ENCODE measurements at regions not wholly inside any gene's neighbourhood (a gene's known extent, or its start where the extent isn't known, plus 50 kb on each side); places are given as distances from the start of the nearest gene placed in this dataset.

DNA sequence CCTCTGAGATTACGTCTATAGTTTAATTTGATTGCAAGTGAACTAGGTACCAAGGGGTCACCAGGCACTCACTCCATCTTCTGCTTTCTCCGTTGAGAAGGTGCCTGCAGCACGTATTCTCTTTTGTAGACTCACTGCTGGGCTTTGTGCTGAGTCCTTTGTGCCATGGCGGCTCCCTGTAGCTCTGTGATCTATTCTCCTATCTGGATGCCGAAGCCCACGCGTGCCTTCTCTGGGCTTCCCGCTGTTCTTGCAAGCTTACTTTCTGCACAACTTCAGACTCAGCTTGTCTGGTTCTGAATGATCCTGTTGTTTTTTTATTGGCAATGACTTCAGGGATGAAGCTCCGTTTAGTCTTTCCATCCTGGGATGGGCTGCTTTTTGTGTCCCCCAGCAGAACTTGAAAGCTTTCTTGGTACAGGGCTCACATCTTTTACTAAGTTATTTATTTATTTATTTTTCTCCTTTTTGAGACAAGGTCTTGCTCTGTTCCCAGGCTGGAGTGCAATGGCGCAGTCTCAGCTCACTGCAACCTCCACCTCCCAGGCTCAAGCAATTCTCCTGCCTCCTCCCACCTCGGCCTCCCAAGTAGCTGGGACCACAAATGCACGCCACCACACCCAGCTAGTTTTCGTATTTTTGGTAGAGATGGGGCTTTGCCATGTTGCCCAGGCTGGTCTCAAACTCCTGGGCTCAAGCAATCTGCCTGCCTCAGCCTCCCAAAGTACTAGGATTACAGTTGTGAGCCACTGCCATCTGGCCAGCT lies 100.9 kb upstream of the NKX1-1 start:
- DNase-seq = no peak

DNA sequence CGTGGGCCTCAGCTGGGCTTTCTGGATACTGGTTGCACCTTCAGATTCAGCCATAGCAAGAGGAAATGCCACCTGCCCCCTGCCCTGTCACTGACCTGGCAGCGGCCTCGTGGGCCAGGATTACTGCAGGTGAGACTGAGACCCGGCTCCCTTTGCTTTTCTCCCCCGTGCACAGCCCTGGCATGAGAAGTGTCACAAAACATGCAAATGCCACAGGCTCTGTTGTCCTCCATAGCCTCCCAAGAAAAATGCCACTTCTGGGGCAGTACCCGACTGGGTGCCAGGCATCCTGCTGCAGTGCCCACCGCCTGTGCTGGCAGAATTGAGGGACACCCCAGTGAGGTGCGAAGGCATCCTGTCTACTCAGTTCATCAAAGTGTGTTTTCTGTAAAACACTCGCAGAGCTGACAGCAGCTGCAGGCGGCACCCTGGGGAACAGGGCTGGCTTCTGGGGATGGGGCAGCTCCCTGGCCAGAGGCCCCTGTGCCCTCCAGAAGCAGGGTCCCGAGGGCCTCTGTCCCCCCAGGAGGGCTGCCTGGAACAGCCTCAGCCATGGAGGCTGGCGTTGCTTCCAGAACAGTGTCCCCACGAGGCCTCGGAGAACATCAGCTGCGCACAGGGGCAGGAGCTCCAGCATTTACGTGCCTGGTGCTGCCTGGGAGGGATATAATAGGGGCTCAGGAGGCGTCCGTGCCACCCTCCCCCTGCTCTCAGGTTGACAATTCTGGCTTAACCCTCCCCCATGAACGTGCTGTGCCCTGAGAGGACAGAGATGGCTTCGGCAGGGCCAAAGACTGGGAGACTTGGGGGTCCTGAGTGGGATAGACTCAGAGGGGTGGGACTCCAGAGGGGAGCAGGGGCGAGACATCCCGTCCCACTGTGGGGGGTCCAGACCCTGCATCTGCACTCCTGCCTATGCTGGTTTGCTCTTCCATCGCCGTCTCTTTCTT lies 99.5 kb upstream of the NKX1-1 start:
- DNase-seq = no peak

DNA sequence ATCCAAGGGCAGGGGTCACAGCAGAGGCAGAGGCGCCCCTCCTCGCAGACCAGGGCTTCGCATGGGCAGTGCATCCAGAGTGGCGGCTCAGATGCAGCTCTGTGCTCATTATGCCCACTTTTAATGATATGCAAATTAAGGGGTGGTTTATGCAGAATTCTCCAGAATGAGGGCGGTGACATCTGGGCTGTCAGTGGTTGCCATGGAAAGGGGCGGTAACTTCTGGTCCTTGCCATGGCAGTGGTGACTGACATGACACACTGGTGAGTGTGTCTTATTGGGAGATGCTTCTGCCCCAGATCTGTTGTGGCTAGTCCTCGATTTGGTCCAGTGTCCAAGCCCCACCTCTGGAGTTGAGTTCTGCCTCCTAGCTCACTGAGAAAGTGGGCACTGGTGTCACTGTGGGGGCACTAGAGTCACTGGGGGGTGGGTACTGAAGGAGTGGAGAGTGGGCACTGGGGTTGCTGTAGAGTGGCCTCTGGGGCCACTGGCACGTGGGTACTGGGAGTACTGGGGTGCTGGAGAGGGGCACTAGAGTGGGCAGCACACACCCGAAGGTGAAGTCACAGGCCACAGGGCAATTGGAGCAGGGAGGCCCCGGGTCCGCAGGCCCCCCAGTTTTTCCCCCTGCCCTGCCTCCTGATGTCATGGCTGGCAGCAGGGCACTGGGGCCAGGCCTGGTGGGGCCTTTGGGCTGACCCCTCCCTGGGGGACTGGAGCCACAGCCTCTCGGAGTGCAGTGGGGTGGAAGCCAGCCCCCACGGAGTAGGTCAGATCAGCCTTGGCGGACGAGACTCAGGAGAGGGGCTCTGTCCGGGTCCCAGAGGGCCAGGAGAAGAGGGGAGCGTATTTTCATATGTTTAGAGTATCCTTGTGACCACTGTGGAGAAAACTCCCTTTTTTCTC lies 98.6 kb upstream of the NKX1-1 start:
- no peak for DNase-seq

DNA sequence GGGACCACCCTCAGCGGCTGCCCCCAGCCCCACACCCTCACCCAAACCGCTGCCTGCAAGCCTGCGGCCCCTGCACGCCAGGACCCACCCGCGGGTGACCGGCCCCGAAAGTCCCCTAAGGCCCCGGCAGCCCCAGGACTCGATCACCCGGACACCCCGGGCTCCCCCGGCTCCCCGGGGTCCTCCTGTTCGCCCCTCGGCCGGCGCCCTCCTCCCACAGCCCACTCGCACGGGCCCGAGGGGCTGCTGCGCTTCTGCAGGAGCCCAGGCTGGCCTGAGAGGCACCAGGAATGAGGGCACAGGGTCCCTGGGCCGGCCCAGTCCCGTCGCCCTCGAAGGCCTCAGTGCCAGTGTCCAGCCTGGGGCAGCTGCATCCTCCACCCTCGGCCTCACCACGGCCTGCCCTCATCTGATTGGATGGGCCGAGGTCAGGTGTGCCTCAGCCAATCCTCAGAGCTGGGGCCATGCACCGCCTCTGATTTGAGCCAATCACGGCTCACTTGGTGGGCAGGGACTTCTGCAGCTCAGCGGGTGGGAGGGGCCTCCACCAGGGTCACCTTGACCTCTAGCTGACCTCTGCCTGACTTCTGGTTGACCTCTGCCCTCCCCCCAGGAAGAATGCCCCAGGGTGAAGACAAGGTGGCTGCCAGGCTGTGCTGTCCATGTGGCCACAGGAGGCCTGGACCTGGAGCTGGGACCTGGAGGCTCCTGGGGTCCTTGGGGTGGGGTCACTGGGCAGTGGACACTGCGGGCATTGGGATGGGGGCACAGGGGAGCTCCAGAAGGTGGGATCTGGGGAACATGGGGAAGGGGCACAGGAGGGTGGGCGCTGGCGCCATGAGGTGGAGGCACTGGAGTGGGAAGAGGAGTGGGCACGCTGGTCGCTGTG lies 97.6 kb upstream of the NKX1-1 start:
- DNase-seq = no peak

DNA sequence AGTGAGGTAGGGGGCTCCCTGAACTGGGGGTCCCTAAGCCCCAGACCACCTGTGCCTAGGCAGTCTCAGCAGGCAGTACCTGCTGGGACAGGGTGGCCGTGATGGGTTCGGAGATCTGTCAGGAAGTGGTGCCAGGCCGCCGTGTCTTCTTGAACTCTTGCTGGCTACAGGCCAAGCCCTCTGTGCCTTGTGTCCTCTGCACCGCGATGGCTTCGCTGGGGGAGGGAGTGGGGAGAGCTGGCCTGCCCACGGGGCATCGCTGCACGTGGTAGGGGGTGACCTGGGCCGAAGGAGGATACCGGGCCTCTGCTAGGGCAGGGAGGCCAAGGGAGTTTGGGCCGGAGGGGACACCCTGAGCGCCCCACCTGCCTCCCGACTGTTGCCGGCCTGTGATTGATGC lies 96.7 kb upstream of the NKX1-1 start:
- DNase-seq = peak; percentile 29

DNA sequence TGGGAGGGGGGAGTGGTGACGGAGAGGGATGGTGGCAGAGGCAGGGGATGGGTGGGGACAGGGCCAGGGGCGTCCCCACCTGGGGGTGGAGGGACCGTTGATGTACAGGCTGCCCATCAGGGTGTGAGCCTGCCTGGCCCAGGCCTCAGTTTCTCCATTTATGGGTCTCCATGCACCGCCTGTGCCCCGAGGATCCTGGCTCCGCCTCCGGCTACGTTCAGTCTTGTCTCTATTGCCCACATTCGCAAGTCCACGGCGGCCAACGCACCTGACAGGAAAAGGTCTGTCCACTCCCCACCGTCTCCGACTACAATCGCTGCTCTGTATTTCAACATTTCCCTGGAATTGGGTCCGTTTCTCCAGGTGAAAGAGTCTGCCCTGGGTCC lies 96.3 kb upstream of the NKX1-1 start:
- no peak for DNase-seq

DNA sequence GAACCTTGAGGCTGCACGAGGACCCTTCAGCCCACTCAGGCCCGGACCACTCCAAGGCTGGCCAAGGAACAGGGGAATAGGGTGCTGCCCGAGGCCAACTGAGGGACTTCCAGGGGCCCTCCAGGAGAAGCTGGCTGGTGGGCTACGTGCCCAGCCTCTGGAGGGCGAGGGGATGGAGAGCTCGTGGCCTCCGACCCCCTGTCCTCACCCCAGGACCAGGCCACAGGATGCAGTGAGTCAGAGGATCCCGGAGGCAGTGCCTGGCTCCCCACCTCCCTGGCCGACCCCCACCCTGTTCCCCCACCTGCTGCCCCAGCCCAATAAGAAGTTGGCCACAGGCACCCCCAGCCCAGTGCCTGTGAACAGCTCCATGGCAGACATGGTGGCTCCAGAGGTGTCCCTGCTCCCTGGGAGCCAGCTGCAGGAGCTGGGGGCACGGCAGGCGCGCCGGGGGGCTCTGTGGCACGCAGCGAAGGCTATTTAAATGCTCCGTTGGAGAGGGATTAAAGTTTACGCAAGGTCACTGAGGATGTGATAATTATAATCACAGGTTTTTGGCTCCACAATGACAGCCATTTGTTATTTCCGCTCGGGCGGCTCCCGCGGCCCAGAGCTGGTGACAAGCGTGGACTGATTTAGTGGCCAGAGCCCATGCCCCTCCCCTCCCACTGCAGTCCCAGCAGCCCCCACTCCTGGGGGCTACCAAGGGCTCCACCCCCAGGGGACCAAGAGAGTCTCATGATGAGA lies 95.7 kb upstream of the NKX1-1 start:
- no peak for DNase-seq

DNA sequence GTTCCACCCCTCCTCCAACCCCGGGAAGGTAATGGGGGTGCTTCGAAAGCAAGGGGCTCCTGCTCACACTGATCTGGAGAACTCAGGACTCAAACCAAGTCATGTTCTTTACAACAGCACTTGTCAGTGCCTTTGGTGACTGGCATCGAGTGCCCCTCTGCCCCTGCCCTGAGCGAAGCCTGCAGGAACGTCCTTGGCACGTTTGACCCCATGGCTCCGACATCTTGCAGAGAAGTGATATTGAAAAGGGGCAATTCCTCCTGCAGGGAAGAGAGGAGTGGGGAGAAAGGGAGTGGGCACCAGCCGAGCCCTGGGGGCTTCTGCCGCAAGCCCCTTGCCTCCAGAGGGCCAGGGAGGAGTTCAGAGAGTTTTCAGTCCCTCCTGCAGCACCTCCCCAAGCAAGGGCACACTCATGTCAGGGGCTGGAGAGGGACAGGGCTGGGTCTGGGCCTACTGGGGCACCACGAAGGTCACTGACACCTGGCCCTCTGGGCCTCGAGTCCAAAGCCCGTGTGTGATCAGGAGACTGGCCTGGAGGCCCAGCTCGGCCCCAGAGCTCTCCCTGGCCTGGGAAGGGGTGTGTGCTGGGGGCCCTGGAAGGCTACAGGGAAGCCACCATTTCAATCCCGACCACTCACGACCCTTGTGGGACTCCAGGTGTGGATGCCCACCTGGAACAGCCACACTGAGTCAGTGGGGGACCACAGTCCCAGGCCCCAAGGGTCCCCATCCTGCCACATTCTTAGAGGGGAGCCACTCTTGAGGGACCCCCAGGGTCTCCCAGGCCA lies 94.9 kb upstream of the NKX1-1 start:
- no peak for DNase-seq

DNA sequence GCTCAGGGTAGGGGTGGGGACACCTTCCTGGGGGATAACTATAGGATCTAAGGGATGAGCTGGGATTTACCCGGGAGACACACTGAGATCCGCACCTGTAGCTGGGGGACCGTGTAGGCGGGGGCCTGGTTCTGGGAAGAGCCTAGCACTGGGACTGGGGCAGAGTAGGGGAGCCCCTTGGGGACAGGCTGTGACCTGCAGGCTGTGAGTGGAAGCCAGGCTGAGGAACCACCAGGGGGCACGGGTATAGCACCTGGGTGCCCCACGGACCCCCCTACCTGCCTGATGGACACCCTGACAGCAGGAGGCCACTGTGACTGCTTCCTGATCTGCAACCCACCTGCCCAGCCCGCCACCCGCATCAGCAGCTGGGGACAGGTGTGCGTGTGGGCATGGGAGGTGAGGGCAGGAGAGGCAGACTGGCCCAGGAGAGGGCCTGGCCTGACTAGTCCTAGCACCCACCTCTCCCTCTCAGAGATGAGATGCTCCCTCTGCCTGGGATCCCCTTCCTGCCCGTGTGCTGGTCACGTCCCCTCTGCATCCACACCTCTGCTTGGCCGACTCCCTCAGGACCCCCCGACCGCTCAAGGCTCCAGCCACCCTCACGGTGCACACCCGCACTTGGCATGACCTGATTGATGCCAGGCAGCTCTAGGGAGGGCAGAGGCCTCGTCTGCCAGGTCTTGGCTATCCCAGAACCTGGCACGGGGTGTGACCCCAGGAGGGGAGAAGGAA lies 94.2 kb upstream of the NKX1-1 start:
- DNase-seq = no peak

DNA sequence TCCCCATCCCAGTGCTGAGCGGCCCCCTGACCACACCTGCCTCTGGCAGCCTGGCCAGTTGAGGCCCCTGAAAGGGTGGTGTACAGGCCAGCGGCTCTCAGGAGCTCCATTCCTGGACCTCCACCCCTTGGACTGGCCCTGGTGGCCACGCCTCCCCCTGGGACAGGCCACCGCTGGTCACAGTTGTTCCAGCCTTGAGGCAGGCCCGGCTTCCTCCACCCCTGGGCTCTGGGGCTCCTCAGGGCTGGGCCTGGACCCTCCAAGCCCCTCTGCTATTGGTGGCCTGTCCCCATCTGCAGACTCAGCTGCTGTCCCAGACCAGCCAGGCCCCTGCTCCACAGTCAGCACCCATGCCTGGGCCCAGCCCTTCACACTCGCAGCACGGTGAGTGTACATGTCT lies 93.2 kb upstream of the NKX1-1 start:
- DNase-seq = no peak

DNA sequence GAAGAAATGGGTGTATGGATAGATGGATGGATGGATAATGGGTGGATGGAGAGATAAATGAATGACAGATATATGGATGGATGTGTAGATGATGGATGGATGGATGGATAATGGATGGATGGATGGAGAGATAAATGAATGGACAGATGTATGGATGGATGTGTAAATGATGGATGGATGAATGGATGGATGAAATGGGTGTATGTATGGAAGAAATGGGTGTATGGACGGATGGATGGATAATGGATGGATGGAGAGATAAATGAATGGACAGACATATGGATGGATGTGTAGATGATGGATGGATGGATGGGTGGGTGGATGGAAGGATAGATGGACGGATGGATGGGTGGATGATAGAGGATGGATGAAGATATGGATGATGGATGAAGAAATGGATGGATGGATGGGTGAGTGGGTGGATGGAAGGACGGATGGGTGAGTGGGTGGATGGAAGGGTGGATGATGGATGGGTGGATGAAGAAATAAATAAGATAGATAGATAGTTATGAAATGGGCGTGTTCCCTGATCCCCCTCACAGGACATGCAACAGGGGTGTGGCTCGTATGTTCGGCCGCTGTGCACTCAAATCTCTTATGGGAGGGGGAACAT lies 91.1 kb upstream of the NKX1-1 start:
- DNase-seq = no peak

DNA sequence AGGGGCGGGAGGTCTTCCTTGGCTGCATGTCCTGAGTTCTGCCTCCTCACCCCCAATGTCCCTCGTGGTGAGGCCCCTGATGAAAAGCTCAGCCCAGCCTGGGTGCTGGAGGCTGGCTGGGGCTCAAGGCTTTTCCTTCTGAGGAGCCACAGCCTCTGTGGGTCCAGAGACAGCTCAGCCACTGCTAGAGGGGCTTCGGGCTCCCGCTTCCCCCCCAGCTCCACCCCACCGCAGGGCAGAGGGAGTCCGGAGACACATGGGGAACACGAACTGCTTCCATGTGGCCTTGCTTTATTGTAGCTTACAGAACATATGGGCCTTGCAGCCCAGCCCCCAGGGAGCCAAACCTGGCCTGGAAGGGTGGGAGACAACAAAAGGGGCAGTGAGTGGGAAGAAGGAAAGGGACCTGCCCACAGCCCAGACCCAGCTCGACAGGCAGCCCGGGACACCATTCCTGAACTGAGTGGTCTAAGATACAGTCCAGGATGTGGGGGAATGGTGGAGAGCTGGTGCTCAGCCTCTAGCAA lies 89.9 kb upstream of the NKX1-1 start:
- no peak for DNase-seq

DNA sequence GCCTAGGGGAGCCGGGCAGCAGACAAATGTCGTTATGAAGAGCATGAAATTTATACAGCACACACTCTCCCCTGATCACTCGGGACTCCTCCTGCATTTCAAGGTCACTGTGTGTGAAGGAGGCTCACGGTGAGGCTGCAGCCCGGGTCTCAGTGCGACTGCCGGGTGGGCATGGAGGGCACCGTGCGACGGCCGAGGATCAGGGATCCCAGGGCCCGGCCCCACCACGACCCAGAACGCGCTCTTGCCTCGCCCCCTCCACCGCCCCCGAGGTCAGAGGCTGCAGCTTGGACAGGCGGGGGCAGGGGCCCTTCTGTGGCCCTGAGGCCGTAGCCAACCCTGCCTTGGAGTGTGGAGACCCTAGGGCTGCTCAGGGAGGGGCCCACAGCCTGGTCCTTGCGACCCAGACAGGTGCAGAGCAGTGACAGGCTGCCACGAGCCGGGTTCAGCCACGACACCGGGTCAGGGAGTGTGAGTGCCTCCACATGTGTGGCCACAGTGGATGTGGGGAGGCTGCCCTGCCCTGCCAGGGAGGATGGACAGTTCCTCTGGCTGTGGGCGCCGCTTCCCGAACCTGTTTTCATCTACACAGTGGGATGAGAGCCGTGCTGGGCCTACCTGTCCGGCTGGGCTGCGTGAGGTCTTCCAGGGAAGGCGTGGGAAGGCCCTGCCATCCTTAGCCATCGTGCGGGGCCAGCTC lies 89.3 kb upstream of the NKX1-1 start:
- no peak for DNase-seq

DNA sequence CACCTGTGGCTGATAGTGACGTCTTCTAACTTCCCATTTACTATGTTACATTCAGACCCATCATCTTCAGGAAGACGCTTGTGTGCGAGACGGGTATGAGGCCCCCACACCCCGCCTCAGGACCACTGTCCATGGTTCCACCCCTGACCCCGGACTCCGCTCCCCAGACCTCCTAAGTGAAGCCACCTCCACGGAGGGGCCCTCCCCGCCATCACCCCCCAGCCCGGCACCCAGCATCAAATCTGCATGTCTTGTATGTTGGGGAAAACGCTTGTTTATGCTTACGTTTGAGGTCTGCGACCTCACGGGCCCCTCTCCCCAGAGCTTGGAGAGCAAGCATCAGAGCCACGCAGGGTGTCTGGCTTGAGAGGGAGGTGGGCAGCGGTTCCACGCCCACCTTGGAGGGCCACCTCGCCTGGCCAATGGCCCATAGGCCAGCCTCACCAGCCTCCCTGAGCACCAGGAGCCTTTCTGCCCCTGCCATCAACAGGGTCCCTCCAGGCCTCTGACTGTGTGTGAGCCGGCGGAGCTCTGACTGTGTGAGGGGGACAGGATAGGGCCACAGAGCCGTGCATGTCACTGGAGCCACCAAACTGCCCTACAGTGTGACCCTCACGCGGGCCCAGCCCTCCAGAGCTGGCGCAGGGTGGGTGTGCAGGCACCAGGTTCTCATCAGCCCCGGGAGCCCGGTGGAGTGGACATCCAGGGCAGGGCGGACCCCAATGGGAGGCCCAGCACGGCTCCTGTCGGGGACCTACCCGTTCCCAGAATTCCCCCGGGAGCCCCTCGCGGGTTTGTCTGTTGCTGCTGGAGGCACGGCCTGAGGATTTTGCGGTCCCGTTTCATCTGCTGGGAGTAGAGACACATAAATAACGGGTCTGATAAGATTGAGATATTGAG lies 88.4 kb upstream of the NKX1-1 start:
- no peak for DNase-seq

DNA sequence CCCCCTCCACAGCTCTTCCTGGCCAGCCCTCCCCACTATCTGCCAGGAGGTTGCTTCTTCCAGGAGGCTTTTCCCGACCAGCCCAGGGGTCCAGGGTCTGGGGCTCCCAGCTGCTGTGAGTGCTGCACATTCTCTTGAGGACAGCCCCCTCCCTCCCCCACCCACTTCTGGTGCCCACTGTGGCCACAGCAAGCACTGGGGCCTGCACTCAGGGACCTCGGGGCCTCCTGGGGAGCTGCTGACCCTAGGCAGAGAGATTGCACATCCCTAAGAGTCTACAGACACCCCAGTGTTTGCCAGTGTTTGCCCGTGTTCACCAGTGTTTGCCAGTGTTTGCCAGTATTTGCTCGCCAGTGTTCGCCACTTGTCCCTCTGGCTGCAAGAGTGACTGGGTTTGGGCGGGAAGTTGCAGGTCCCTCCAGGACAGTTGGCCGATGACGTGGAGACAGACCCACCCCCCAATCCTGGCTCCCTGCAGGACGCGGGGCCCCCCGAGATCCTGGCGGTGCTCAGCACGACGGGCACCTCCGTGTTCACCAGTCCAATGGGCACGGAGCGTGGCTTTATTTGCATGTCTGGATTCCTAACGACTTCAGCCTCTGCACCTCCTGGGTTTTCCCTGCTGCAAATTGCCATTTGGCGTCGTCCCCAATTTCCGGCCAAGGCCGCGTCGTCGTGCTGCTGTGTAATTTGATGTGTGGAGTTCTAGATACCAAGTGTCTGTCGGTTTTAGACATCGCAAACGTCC lies 87.5 kb upstream of the NKX1-1 start:
- no peak for DNase-seq

All from DMS53 (cell line).